ENCODE measurements at regions not wholly inside any gene's neighbourhood (a gene's known extent, or its start where the extent isn't known, plus 50 kb on each side); places are given as distances from the start of the nearest gene placed in this dataset.

GRCh38 chr6:21295506-21296240 is 297.9 kb upstream of the SOX4 start:
- Histone ChIP-seq H4K20me1 (ENCODE audit: control insufficient read depth, insufficient read depth, low read length, poor library complexity, severe bottlenecking) (no peaks in the 10 kb centered on the region), H3K4me3 (ENCODE audit: control extremely low read depth in 1 of 5, extremely low read depth in 1 of 5, insufficient read depth in 1 of 5, low read depth in 2 of 5, low read length in 4 of 5) (no peak overlapping the region), H2AFZ (ENCODE audit: insufficient read depth, low read depth, low read length, poor library complexity, severe bottlenecking) (no peak overlapping the region), H3K27me3 (replicated peaks in 1 of 4; ENCODE audit: control extremely low read depth in 1 of 4, control insufficient read depth in 3 of 4, insufficient read depth in 4 of 4, low read length in 3 of 4) (no peaks in the 10 kb centered on the region), H3K79me2 (ENCODE audit: control insufficient read depth, insufficient read depth, low read length) (no peaks in the 10 kb centered on the region), H3K27ac (ENCODE audit: low read length in 2 of 2) (no peak overlapping the region), H3K9me3 (ENCODE audit: control extremely low read depth in 1 of 3, control insufficient read depth in 2 of 3, insufficient read depth in 1 of 3, low read length in 2 of 3) (peaks cover 0 to 3% (median 0%) of the 10 kb centered on the region in 3 donors), H3K4me2 (replicated peaks; ENCODE audit: low read depth, low read length, poor library complexity, severe bottlenecking) (no peak overlapping the region), H3K9ac (ENCODE audit: low read length) (no peak overlapping the region), H3K36me3 (replicated peaks in 1 of 2; ENCODE audit: control extremely low read depth in 1 of 2, control insufficient read depth in 1 of 2, extremely low read depth in 1 of 2, insufficient read depth in 2 of 2, low read length in 1 of 2) (no peaks in the 10 kb centered on the region), H3K4me1 (ENCODE audit: control insufficient read depth in 2 of 2, insufficient read depth in 2 of 2, low read length in 2 of 2) (no peaks in the 10 kb centered on the region)
- CTCF ChIA-PET = no interaction called here
- no peaks in the 10 kb centered on the region for H3K9me3 Mint-ChIP-seq (ENCODE audit: insufficient read depth)
- no peak for DNase-seq
- WGBS (ENCODE audit: insufficient coverage) = 100% methylated on average over 1 of the region's 6 CpGs
- no peak for TF ChIP-seq CTCF (IDR thresholded peaks at IDR 0.05)
- TF ChIP-seq EZH2 (IDR thresholded peaks at IDR 0.05; ENCODE audit: borderline replicate concordance, insufficient read depth, low read depth, low read length, poor library complexity, severe bottlenecking) = no peak
- intact Hi-C loops (cut with micrococcal nuclease) = no loop called here
- H3K4me1 Mint-ChIP-seq = no peaks in the 10 kb centered on the region
- POLR2A ChIA-PET = no interaction called here
- H3K27me3 Mint-ChIP-seq = peaks cover 20% of the 10 kb centered on the region
- H3K27ac Mint-ChIP-seq = no peak overlapping the region
- no peak overlapping the region for H3K4me3 Mint-ChIP-seq
- no peak for ATAC-seq (ENCODE audit: low read depth)

GRCh38 chr6:21297665-21298064 is 295.9 kb upstream of the SOX4 start:
- no peaks in the 10 kb centered on the region for H3K27me3 ChIP-seq (replicated peaks in 1 of 4; ENCODE audit: control extremely low read depth in 1 of 4, control insufficient read depth in 3 of 4, insufficient read depth in 4 of 4, low read length in 3 of 4)
- no peak overlapping the region for H2AFZ ChIP-seq (ENCODE audit: insufficient read depth, low read depth, low read length, poor library complexity, severe bottlenecking)
- H3K4me3 Mint-ChIP-seq = no peak overlapping the region
- H4K20me1 ChIP-seq (ENCODE audit: control insufficient read depth, insufficient read depth, low read length, poor library complexity, severe bottlenecking) = no peaks in the 10 kb centered on the region
- no peak overlapping the region for H3K4me3 ChIP-seq (ENCODE audit: control extremely low read depth in 1 of 5, extremely low read depth in 1 of 5, insufficient read depth in 1 of 5, low read depth in 2 of 5, low read length in 4 of 5)
- ChIA-PET CTCF (no interaction called here), POLR2A (no interaction called here)
- H3K27ac ChIP-seq (ENCODE audit: low read length in 2 of 2) = no peak overlapping the region
- no peak overlapping the region for H3K27ac Mint-ChIP-seq
- no peak for ATAC-seq (ENCODE audit: low read depth)
- no peaks in the 10 kb centered on the region for H3K9me3 Mint-ChIP-seq (ENCODE audit: insufficient read depth)
- no peak for DNase-seq
- 94% methylated on average over 2 of the region's 3 CpGs for WGBS (ENCODE audit: insufficient coverage)
- H3K79me2 ChIP-seq (ENCODE audit: control insufficient read depth, insufficient read depth, low read length) = no peaks in the 10 kb centered on the region
- H3K4me1 Mint-ChIP-seq = no peaks in the 10 kb centered on the region
- no peaks in the 10 kb centered on the region for H3K36me3 ChIP-seq (replicated peaks in 1 of 2; ENCODE audit: control extremely low read depth in 1 of 2, control insufficient read depth in 1 of 2, extremely low read depth in 1 of 2, insufficient read depth in 2 of 2, low read length in 1 of 2)
- peaks cover 0 to 9% (median 0%) of the 10 kb centered on the region in 3 donors for H3K9me3 ChIP-seq (ENCODE audit: control extremely low read depth in 1 of 3, control insufficient read depth in 2 of 3, insufficient read depth in 1 of 3, low read length in 2 of 3)
- no peaks in the 10 kb centered on the region for H3K4me1 ChIP-seq (ENCODE audit: control insufficient read depth in 2 of 2, insufficient read depth in 2 of 2, low read length in 2 of 2)
- intact Hi-C loops (cut with micrococcal nuclease) = no loop called here
- H3K27me3 Mint-ChIP-seq = peaks cover 20% of the 10 kb centered on the region
- no peak overlapping the region for H3K9ac ChIP-seq (ENCODE audit: low read length)
- no peak for TF ChIP-seq EZH2 (IDR thresholded peaks at IDR 0.05; ENCODE audit: borderline replicate concordance, insufficient read depth, low read depth, low read length, poor library complexity, severe bottlenecking)
- no peak for TF ChIP-seq CTCF (IDR thresholded peaks at IDR 0.05)
- H3K4me2 ChIP-seq (replicated peaks; ENCODE audit: low read depth, low read length, poor library complexity, severe bottlenecking) = no peak overlapping the region

Measured in B cell (primary cell).